Ramos (cell line): ENCODE measurements at regions not wholly inside any gene's neighbourhood (a gene's known extent, or its start where the extent isn't known, plus 50 kb on each side); places are given as distances from the start of the nearest gene placed in this dataset.
"Not testable (repeated sequence)": the region's sequence is repeated elsewhere in the genome, so short reads cannot be mapped to it uniquely, and the experiment has no call there.

Source experiments
- in situ Hi-C: fragments of 300-500 bp; cut with MboI; formaldehyde crosslinking; loops from one replicate; pipeline ENCODE4 v1.14.3; 2022; ENCODE audit warnings: low sequenced_read_pairs; ENCODE audit not compliant: unreplicated experiment

GRCh38 chr6:21740376-21741124 lies 147.0 kb downstream of the SOX4 start:
- in situ Hi-C loops: no loop called here

GRCh38 chr6:21741221-21742109 lies 147.9 kb downstream of the SOX4 start:
- in situ Hi-C loops: no loop called here

GRCh38 chr6:21742238-21742660 lies 148.7 kb downstream of the SOX4 start:
- in situ Hi-C loops: no loop called here

GRCh38 chr6:21744331-21744730 lies 150.8 kb downstream of the SOX4 start:
- in situ Hi-C loops: no loop called here

- in situ Hi-C loops: no loop called here
Observed at GRCh38 chr6:21745543-21746337, 152.2 kb downstream of the SOX4 start.

- in situ Hi-C loops: no loop called here
Observed at GRCh38 chr6:21747441-21747840, 153.9 kb downstream of the SOX4 start.

- in situ Hi-C loops: no loop called here
Observed at GRCh38 chr6:21748343-21749056, 154.9 kb downstream of the SOX4 start.

GRCh38 chr6:21749754-21750153 lies 156.2 kb downstream of the SOX4 start:
- in situ Hi-C loops: no loop called here

GRCh38 chr6:21750575-21750974 lies 157.0 kb downstream of the SOX4 start:
- in situ Hi-C loops: no loop called here

GRCh38 chr6:21751608-21752007 lies 158.1 kb downstream of the SOX4 start:
- in situ Hi-C loops: no loop called here

- in situ Hi-C loops: no loop called here
Observed at GRCh38 chr6:21752054-21752811, 158.7 kb downstream of the SOX4 start.

- in situ Hi-C loops: no loop called here
Observed at GRCh38 chr6:21753241-21754108, 159.9 kb downstream of the SOX4 start.

- in situ Hi-C loops: no loop called here
Observed at GRCh38 chr6:21754891-21755290, 161.3 kb downstream of the SOX4 start.

GRCh38 chr6:21756487-21756886 lies 162.9 kb downstream of the SOX4 start:
- in situ Hi-C loops: no loop called here

- in situ Hi-C loops: not testable (repeated sequence)
Observed at GRCh38 chr6:21757392-21757791, 163.8 kb downstream of the SOX4 start.

- in situ Hi-C loops: no loop called here
Observed at GRCh38 chr6:21759721-21760120, 166.2 kb downstream of the SOX4 start.

GRCh38 chr6:21761053-21761730 lies 167.6 kb downstream of the SOX4 start:
- in situ Hi-C loops: not testable (repeated sequence)

GRCh38 chr6:21764989-21765388 lies 171.4 kb downstream of the SOX4 start:
- in situ Hi-C loops: no loop called here
